CD14-positive monocyte (primary cell): ENCODE measurements at regions not wholly inside any gene's neighbourhood (a gene's known extent, or its start where the extent isn't known, plus 50 kb on each side); places are given as distances from the start of the nearest gene placed in this dataset.

Experiments
- DNase-seq, 3 donors: peaks; one replicate each; pipeline ENCODE4 v3.0.0-alpha.2; 2011 to 2022
- H2AFZ ChIP-seq: 2 replicates; pipeline ENCODE4 v1.6.0; 2012; ENCODE audit warnings: mild to moderate bottlenecking, low read depth, low read length, inconsistent platforms; ENCODE audit not compliant: insufficient read depth, poor library complexity, severe bottlenecking
- H3K27ac ChIP-seq, 2 donors: 1 replicate in 1 of 2; 2 replicates in 1 of 2; pipeline ENCODE4 v1.5.1; 2012 to 2013; ENCODE audit warnings: low read length in 2 of 2, control low read depth in 1 of 2, inconsistent platforms in 1 of 2, low read depth in 1 of 2, mild to moderate bottlenecking in 1 of 2
- H3K27me3 ChIP-seq, 2 donors: one replicate each; pipeline versions ENCODE4 v1.6.0 to v1.6.1; 2011 to 2013; ENCODE audit warnings: low read length in 2 of 2; ENCODE audit not compliant: control insufficient read depth in 2 of 2, insufficient read depth in 2 of 2
- H3K36me3 ChIP-seq, 2 donors: replicated peaks in 1 of 2; 1 replicate in 1 of 2; 2 replicates in 1 of 2; pipeline versions ENCODE4 v1.5.1 to v1.6.1; 2012 to 2013; ENCODE audit warnings: low read length in 2 of 2, control low read depth in 1 of 2, inconsistent platforms in 1 of 2, mild to moderate bottlenecking in 1 of 2; ENCODE audit not compliant: insufficient read depth in 2 of 2, control insufficient read depth in 1 of 2
- H3K4me1 ChIP-seq, 2 donors: 1 replicate in 1 of 2; 2 replicates in 1 of 2; pipeline versions ENCODE4 v1.5.1 to v1.6.1; 2012 to 2013; ENCODE audit warnings: low read length in 2 of 2, control low read depth in 1 of 2, inconsistent platforms in 1 of 2, mild to moderate bottlenecking in 1 of 2, moderate library complexity in 1 of 2; ENCODE audit not compliant: insufficient read depth in 2 of 2, control insufficient read depth in 1 of 2
- H3K4me2 ChIP-seq: replicated peaks from 2 replicates; pipeline ENCODE3; 2012; ENCODE audit warnings: low read length, moderate library complexity, mild to moderate bottlenecking; ENCODE audit not compliant: poor library complexity, severe bottlenecking; ENCODE audit errors: extremely low read depth
- H3K4me3 ChIP-seq, 3 experiments: fragments of 200-600 bp in 1 of 3; sonication (generic) in 1 of 3; replicated peaks in 1 of 3; 1 replicate in 2 of 3; 2 replicates in 1 of 3; pipeline ENCODE4 v1.5.1; 2011 to 2013; ENCODE audit warnings: low read length in 3 of 3, mild to moderate bottlenecking in 3 of 3, control low read depth in 2 of 3, low read depth in 2 of 3, inconsistent platforms in 1 of 3, moderate library complexity in 1 of 3
- H3K79me2 ChIP-seq: 2 replicates; pipeline ENCODE4 v1.6.0; 2012; ENCODE audit warnings: mild to moderate bottlenecking, control low read depth, inconsistent platforms, low read length, moderate library complexity; ENCODE audit not compliant: insufficient read depth
- H3K9ac ChIP-seq: 2 replicates; pipeline ENCODE4 v1.6.0; 2017; ENCODE audit warnings: low read length, mild to moderate bottlenecking; ENCODE audit not compliant: insufficient read depth, poor library complexity, severe bottlenecking
- H3K9me3 ChIP-seq, 2 donors: replicated peaks in 1 of 2; 1 replicate in 1 of 2; 2 replicates in 1 of 2; pipeline versions ENCODE4 v1.5.1 to v1.6.1; 2012 to 2013; ENCODE audit warnings: low read length in 2 of 2, control low read depth in 1 of 2; ENCODE audit not compliant: control insufficient read depth in 1 of 2, insufficient read depth in 1 of 2
- H4K20me1 ChIP-seq: 2 replicates; pipeline ENCODE4 v1.6.0; 2012; ENCODE audit warnings: mild to moderate bottlenecking, low read length, control low read depth, moderate library complexity; ENCODE audit not compliant: insufficient read depth
- H3K27ac Mint-ChIP-seq, 7 donors: one replicate each; pipeline ENCODE4 v1.8.0; 2020; ENCODE audit warnings: mild to moderate bottlenecking in 7 of 7, mixed read lengths in 7 of 7, moderate library complexity in 6 of 7, inconsistent platforms in 2 of 7
- H3K27me3 Mint-ChIP-seq, 3 donors: one replicate each; pipeline ENCODE4 v1.8.0; 2021 to 2022; ENCODE audit warnings: low read depth in 3 of 3, mild to moderate bottlenecking in 3 of 3, mixed read lengths in 3 of 3, moderate library complexity in 3 of 3, inconsistent platforms in 1 of 3
- H3K36me3 Mint-ChIP-seq, 2 donors: one replicate each; pipeline ENCODE4 v1.8.0; 2020; ENCODE audit warnings: mixed read lengths in 2 of 2, inconsistent platforms in 1 of 2, mild to moderate bottlenecking in 1 of 2
- H3K4me1 Mint-ChIP-seq: one replicate; pipeline ENCODE4 v1.8.0; 2020; ENCODE audit warnings: mild to moderate bottlenecking, mixed read lengths
- H3K4me3 Mint-ChIP-seq, 2 donors: one replicate each; pipeline ENCODE4 v1.8.0; 2020; ENCODE audit warnings: mild to moderate bottlenecking in 2 of 2, mixed read lengths in 2 of 2, moderate library complexity in 1 of 2
- H3K9me3 Mint-ChIP-seq, 7 donors: one replicate each; pipeline ENCODE4 v1.8.0; 2020 to 2022; ENCODE audit warnings: mixed read lengths in 7 of 7, mild to moderate bottlenecking in 6 of 7, moderate library complexity in 6 of 7, inconsistent platforms in 2 of 7
- WGBS: methylation state at CpG from one replicate; pipeline ENCODE4 v1.1.5; 2013; ENCODE audit warnings: missing lambda C conversion rate; ENCODE audit not compliant: insufficient coverage; 5-methylcytosine and 5-hydroxymethylcytosine counted together
- intact Hi-C, 2 donors: fragments of 100-400 bp; cut with micrococcal nuclease; formaldehyde crosslinking; loops; one replicate each; pipeline versions ENCODE4 v1.15.0 to v1.15.1; 2023
- TF ChIP-seq, protein P1 (sequence below): fragments of 200-600 bp; IDR thresholded peaks from one replicate; pipeline ENCODE4 v1.8.0; 2022; ENCODE audit warnings: antibody characterized with exemption, mild to moderate bottlenecking

DNA sequence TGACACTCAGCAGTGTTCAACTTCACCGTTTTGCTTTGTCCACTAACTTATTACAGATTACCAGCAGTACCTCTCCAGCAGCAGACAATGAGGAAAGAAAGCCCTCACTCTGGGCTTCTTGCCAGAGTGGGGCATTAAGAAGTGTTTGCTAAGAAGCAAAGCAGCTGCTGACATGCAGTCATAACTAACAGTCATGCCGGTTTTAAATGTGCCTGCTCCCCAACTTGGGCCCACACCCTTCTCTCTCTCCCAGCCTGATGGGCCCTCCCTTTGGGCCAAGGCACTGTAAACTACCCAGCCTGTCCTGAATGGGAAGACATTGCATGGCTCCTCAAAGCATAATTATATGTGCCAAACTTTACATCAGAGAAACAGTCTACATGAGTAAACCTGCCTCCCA, 54.6 kb upstream of the HHIP start:
- no peaks in the 10 kb centered on the region for H3K79me2 ChIP-seq
- H3K9me3 Mint-ChIP-seq: peaks cover 4 to 11% (median 8%) of the 10 kb centered on the region in 7 donors
- no peak overlapping the region for H3K9ac ChIP-seq
- H3K4me2 ChIP-seq: no peak overlapping the region
- no peaks in the 10 kb centered on the region for H4K20me1 ChIP-seq
- H3K27ac ChIP-seq: no peak overlapping the region
- no peaks in the 10 kb centered on the region for H3K4me1 Mint-ChIP-seq
- H3K36me3 Mint-ChIP-seq: no peaks in the 10 kb centered on the region
- H3K27me3 ChIP-seq: no peaks in the 10 kb centered on the region
- no peaks in the 10 kb centered on the region for H3K36me3 ChIP-seq
- H3K4me1 ChIP-seq: no peaks in the 10 kb centered on the region
- no peaks in the 10 kb centered on the region for H3K27me3 Mint-ChIP-seq
- peak overlapping the region in 1 of 7 donors; percentile 4 for H3K27ac Mint-ChIP-seq
- WGBS: 17% methylated on average over 1 of the region's 2 CpGs
- intact Hi-C loops: no loop called here
- DNase-seq: no peak
- H3K4me3 Mint-ChIP-seq: no peak overlapping the region
- H3K9me3 ChIP-seq: peaks cover 0 to 4% of the 10 kb centered on the region in 2 donors
- TF ChIP-seq, protein P1, sequence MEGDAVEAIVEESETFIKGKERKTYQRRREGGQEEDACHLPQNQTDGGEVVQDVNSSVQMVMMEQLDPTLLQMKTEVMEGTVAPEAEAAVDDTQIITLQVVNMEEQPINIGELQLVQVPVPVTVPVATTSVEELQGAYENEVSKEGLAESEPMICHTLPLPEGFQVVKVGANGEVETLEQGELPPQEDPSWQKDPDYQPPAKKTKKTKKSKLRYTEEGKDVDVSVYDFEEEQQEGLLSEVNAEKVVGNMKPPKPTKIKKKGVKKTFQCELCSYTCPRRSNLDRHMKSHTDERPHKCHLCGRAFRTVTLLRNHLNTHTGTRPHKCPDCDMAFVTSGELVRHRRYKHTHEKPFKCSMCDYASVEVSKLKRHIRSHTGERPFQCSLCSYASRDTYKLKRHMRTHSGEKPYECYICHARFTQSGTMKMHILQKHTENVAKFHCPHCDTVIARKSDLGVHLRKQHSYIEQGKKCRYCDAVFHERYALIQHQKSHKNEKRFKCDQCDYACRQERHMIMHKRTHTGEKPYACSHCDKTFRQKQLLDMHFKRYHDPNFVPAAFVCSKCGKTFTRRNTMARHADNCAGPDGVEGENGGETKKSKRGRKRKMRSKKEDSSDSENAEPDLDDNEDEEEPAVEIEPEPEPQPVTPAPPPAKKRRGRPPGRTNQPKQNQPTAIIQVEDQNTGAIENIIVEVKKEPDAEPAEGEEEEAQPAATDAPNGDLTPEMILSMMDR: no peak
- no peak overlapping the region for H2AFZ ChIP-seq
- no peak overlapping the region for H3K4me3 ChIP-seq

DNA sequence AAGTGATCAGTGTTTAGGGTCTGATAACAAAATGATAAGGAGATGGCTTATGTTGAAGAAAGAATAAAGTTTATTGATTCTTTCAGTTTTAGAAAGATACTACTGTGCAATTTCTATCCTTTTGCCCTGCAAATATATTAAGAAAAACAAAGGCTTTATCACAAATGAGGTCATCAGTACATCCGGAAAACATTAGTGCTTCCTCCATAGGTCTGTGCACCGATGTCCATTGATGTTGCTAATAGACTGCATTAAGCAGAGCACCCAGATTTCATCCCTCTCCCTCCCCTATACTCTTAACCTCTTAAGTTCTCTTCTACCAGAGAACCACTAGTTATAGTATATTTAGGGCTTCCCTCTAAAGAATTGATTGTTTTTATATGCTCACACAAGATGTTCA, 53.7 kb upstream of the HHIP start:
- Histone ChIP-seq H3K9ac (no peak overlapping the region), H3K36me3 (no peaks in the 10 kb centered on the region), H3K27me3 (no peaks in the 10 kb centered on the region), H3K4me2 (no peak overlapping the region), H3K9me3 (peaks cover 0 to 4% of the 10 kb centered on the region in 2 donors), H3K27ac (no peak overlapping the region), H3K4me1 (no peaks in the 10 kb centered on the region), H4K20me1 (no peaks in the 10 kb centered on the region), H3K4me3 (no peak overlapping the region), H2AFZ (no peak overlapping the region), H3K79me2 (no peaks in the 10 kb centered on the region)
- DNase-seq: no peak
- Mint-ChIP-seq H3K27me3 (no peaks in the 10 kb centered on the region), H3K9me3 (peaks cover 4 to 11% (median 6%) of the 10 kb centered on the region in 7 donors), H3K36me3 (no peaks in the 10 kb centered on the region), H3K4me1 (no peaks in the 10 kb centered on the region), H3K27ac (no peak overlapping the region), H3K4me3 (no peak overlapping the region)
- TF ChIP-seq, protein P1: no peak
- no CpG with 5 or more reads among the region's 2 CpGs for WGBS
- intact Hi-C loops: no loop called here
